Muscle layer of colon (tissue), 2 donors: ENCODE measurements at regions not wholly inside any gene's neighbourhood (a gene's known extent, or its start where the extent isn't known, plus 50 kb on each side); places are given as distances from the start of the nearest gene placed in this dataset.

Source experiments
- H3K27ac ChIP-seq: one replicate; pipeline ENCODE4 v1.7.0; 2013; ENCODE audit warnings: low read depth, mild to moderate bottlenecking, low read length, moderate library complexity
- H3K27me3 ChIP-seq, 2 donors: one replicate each; pipeline ENCODE4 v1.7.0; 2013; ENCODE audit warnings: low read length in 2 of 2, mild to moderate bottlenecking in 2 of 2; ENCODE audit not compliant: insufficient read depth in 2 of 2, control insufficient read depth in 1 of 2
- H3K36me3 ChIP-seq: one replicate; pipeline ENCODE4 v1.7.0; 2013; ENCODE audit warnings: mild to moderate bottlenecking, low read length; ENCODE audit not compliant: insufficient read depth
- H3K4me1 ChIP-seq: one replicate; pipeline ENCODE4 v1.7.0; 2013; ENCODE audit warnings: mild to moderate bottlenecking, low read length; ENCODE audit not compliant: insufficient read depth
- H3K4me3 ChIP-seq, 2 donors: one replicate each; pipeline ENCODE4 v1.7.0; 2013; ENCODE audit warnings: low read length in 2 of 2, low read depth in 1 of 2, mild to moderate bottlenecking in 1 of 2, moderate library complexity in 1 of 2
- H3K9ac ChIP-seq: one replicate; pipeline ENCODE4 v1.7.0; 2013; ENCODE audit warnings: low read length
- H3K9me3 ChIP-seq: one replicate; pipeline ENCODE4 v1.7.0; 2013; ENCODE audit warnings: mild to moderate bottlenecking, low read length
- donor health status: abdominal sarcoma.
- donor health status: Adenocarcinoma of cecum.

- Histone ChIP-seq H3K9me3 (peaks cover 10% of the 10 kb centered on the region), H3K9ac (no peak overlapping the region), H3K36me3 (no peaks in the 10 kb centered on the region), H3K27me3 (no peaks in the 10 kb centered on the region), H3K27ac (no peak overlapping the region), H3K4me3 (no peak overlapping the region), H3K4me1 (no peaks in the 10 kb centered on the region)
Observed at GRCh38 chr16:87190288-87191230, 126.6 kb downstream of the C16orf95 start.

- no peak overlapping the region for H3K4me3 ChIP-seq
- H3K36me3 ChIP-seq = no peaks in the 10 kb centered on the region
- peaks cover 10% of the 10 kb centered on the region for H3K9me3 ChIP-seq
- H3K27me3 ChIP-seq = no peaks in the 10 kb centered on the region
- no peak overlapping the region for H3K9ac ChIP-seq
- H3K4me1 ChIP-seq = no peaks in the 10 kb centered on the region
- H3K27ac ChIP-seq = no peak overlapping the region
Observed at GRCh38 chr16:87192452-87193073, 124.6 kb downstream of the C16orf95 start.

DNA sequence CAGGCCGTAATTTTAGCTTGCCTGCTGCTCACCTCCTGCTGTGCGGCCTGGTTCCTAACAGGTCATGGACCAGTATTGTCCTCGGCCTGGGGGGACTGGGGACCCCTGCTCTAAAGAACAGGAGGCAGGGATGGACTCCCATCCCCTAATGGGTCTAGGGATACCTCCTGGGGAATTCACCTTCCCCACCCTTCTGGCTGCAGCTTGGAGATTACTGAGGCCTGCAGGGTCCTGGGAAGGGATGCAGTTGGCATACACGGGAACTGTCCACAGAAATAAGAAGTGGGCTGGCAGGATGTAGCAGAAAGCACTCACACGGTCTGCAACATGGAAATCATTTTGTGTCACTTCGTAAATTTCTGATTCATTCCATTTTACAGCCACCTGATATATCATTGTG, 123.0 kb downstream of the C16orf95 start:
- Histone ChIP-seq H3K9ac (no peak overlapping the region), H3K27me3 (no peaks in the 10 kb centered on the region), H3K4me1 (no peaks in the 10 kb centered on the region), H3K36me3 (no peaks in the 10 kb centered on the region), H3K4me3 (no peak overlapping the region), H3K9me3 (peaks cover 10% of the 10 kb centered on the region), H3K27ac (no peak overlapping the region)

GRCh38 chr16:87195161-87195560, 122.0 kb downstream of the C16orf95 start:
- no peak overlapping the region for H3K9ac ChIP-seq
- no peak overlapping the region for H3K27ac ChIP-seq
- no peaks in the 10 kb centered on the region for H3K4me1 ChIP-seq
- no peak overlapping the region for H3K4me3 ChIP-seq
- H3K9me3 ChIP-seq = peaks cover under 1% of the 10 kb centered on the region
- no peaks in the 10 kb centered on the region for H3K27me3 ChIP-seq
- no peaks in the 10 kb centered on the region for H3K36me3 ChIP-seq

DNA sequence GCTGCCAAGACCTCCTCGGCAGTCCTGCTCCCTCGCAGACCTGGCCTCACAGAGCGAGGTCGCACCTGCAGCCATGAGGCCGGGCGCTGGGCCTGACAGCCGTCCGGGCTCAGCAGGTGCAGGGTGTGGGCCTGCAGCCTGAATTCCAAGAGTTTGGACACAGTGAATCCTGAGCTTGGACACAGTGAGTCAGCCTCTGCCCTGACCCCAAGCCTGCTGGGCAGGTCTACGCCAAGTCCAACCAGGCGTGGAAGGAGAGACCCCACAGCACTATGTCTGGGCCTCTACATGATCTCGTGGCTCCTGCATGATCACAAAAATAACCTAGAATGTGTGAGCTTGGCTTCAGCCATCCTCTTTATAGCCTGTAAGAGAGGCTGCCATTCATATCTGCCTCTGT, 121.0 kb downstream of the C16orf95 start:
- no peak overlapping the region for H3K27ac ChIP-seq
- no peaks in the 10 kb centered on the region for H3K36me3 ChIP-seq
- peaks cover 5% of the 10 kb centered on the region for H3K4me1 ChIP-seq
- H3K27me3 ChIP-seq = no peaks in the 10 kb centered on the region
- H3K9me3 ChIP-seq = no peaks in the 10 kb centered on the region
- H3K9ac ChIP-seq = no peak overlapping the region
- H3K4me3 ChIP-seq = no peak overlapping the region

GRCh38 chr16:87196661-87197060, 120.5 kb downstream of the C16orf95 start:
- no peak overlapping the region for H3K27ac ChIP-seq
- no peak overlapping the region for H3K4me3 ChIP-seq
- peaks cover 5% of the 10 kb centered on the region for H3K4me1 ChIP-seq
- no peak overlapping the region for H3K9ac ChIP-seq
- no peaks in the 10 kb centered on the region for H3K36me3 ChIP-seq
- no peaks in the 10 kb centered on the region for H3K27me3 ChIP-seq
- H3K9me3 ChIP-seq = no peaks in the 10 kb centered on the region

DNA sequence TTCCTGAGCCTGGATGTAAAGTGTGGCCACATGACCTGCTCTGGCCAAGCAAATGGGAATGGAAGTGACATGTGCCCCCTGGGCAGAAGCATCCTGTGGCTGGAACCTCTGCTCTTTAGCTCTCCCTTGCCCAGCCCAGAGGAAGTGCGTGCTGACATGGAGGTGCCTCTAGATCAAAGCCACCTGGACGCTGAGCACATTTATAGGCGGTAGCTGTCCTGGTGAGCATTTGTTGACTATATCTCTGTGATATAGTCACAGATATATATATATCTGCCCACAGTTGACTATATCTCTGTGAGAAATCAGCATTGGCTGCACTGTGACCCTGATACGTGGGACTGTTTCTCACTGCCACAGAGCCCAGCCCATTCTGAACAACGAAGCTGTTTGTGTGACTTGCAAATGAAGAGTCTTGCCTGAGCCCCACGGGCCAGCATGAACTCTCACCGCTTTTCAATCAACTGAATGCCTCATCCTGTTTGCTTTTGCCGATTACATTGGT, 118.8 kb downstream of the C16orf95 start:
- Histone ChIP-seq H3K9me3 (no peaks in the 10 kb centered on the region), H3K9ac (no peak overlapping the region), H3K4me1 (peaks cover 5% of the 10 kb centered on the region), H3K36me3 (no peaks in the 10 kb centered on the region), H3K27ac (no peak overlapping the region), H3K27me3 (no peaks in the 10 kb centered on the region), H3K4me3 (no peak overlapping the region)

DNA sequence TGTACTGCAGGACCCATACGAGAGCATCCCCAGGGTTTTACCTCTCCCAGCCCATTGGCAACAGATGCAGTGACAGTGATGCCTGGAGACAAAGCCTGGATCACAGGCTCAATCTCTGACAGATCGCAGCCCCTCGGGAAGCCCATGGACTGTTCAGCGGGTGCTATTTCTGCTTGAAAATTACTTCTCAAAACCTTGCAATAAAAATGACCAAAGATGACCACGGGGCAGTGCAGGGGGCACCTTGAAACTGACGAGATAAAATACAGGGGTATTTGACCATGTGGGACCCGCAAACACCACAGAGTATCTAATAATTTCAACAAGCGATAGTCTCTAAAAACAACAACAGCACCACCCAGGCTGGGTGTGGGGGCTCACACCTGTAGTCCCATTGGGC, 118.3 kb downstream of the C16orf95 start:
- no peaks in the 10 kb centered on the region for H3K27me3 ChIP-seq
- H3K9ac ChIP-seq = no peak overlapping the region
- H3K4me1 ChIP-seq = peaks cover 5% of the 10 kb centered on the region
- no peak overlapping the region for H3K4me3 ChIP-seq
- H3K9me3 ChIP-seq = no peaks in the 10 kb centered on the region
- H3K27ac ChIP-seq = no peak overlapping the region
- H3K36me3 ChIP-seq = no peaks in the 10 kb centered on the region

- Histone ChIP-seq H3K4me1 (peaks cover 5% of the 10 kb centered on the region), H3K36me3 (no peaks in the 10 kb centered on the region), H3K4me3 (no peak overlapping the region), H3K9me3 (no peaks in the 10 kb centered on the region), H3K27ac (no peak overlapping the region), H3K27me3 (no peaks in the 10 kb centered on the region), H3K9ac (no peak overlapping the region)
Observed at GRCh38 chr16:87199379-87199778, 117.8 kb downstream of the C16orf95 start.

GRCh38 chr16:87199901-87200300, 117.3 kb downstream of the C16orf95 start:
- Histone ChIP-seq H3K9ac (no peak overlapping the region), H3K36me3 (no peaks in the 10 kb centered on the region), H3K9me3 (no peaks in the 10 kb centered on the region), H3K27me3 (no peaks in the 10 kb centered on the region), H3K4me1 (peaks cover 5% of the 10 kb centered on the region), H3K4me3 (no peak overlapping the region), H3K27ac (no peak overlapping the region)

DNA sequence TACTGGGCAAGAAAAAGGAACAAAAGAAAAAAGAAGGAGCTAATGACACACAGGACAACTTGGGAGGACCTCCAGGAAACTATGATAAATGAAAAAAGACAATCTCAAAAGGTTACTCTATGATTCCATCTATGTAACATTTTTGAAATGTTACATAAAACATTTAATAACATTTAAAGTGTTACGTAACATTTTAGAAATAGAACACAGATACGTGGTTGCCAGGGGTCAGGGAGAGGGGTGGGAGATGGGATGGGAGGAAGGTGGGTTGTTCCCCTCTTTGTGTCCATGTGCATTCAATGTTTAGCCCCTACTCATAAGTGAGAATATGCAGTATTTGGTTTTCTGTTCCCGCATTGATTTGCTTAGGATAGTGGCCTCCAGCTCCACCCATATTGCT, 116.6 kb downstream of the C16orf95 start:
- H3K27me3 ChIP-seq = no peaks in the 10 kb centered on the region
- peaks cover 5% of the 10 kb centered on the region for H3K4me1 ChIP-seq
- H3K9me3 ChIP-seq = no peaks in the 10 kb centered on the region
- H3K9ac ChIP-seq = no peak overlapping the region
- no peak overlapping the region for H3K4me3 ChIP-seq
- H3K27ac ChIP-seq = no peak overlapping the region
- no peaks in the 10 kb centered on the region for H3K36me3 ChIP-seq
